Trophoblast cell (in vitro differentiated cells and primary cell): ENCODE measurements at regions not wholly inside any gene's neighbourhood (a gene's known extent, or its start where the extent isn't known, plus 50 kb on each side); places are given as distances from the start of the nearest gene placed in this dataset.
"Not testable (repeated sequence)": the region's sequence is repeated elsewhere in the genome, so short reads cannot be mapped to it uniquely, and the experiment has no call there.

Source experiments
- DNase-seq, 2 donors: peaks; one replicate each; pipeline ENCODE4 v3.0.0-alpha.2; 2016
- H2AFZ ChIP-seq: 2 replicates; pipeline ENCODE4 v1.6.1; 2013; ENCODE audit warnings: low read length, moderate library complexity, mild to moderate bottlenecking; ENCODE audit not compliant: insufficient read depth, poor library complexity
- H2AK5ac ChIP-seq: 2 replicates; pipeline ENCODE4 v1.6.1; 2013; ENCODE audit warnings: mild to moderate bottlenecking, low read length
- H2BK120ac ChIP-seq: 2 replicates; pipeline ENCODE4 v1.6.1; 2013; ENCODE audit warnings: low read length, mild to moderate bottlenecking, moderate library complexity; ENCODE audit not compliant: insufficient read depth, poor library complexity
- H2BK12ac ChIP-seq: 2 replicates; pipeline ENCODE4 v1.6.1; 2013; ENCODE audit warnings: mild to moderate bottlenecking, low read length, moderate library complexity
- H2BK5ac ChIP-seq: 2 replicates; pipeline ENCODE4 v1.6.1; 2013; ENCODE audit warnings: low read length, low read depth, moderate library complexity, mild to moderate bottlenecking; ENCODE audit not compliant: poor library complexity
- H3K14ac ChIP-seq: 2 replicates; pipeline ENCODE4 v1.6.1; 2013; ENCODE audit warnings: mild to moderate bottlenecking, low read length
- H3K18ac ChIP-seq: 2 replicates; pipeline ENCODE4 v1.6.1; 2013; ENCODE audit warnings: mild to moderate bottlenecking, low read length
- H3K23ac ChIP-seq: 2 replicates; pipeline ENCODE4 v1.6.1; 2013; ENCODE audit warnings: low read length
- H3K27ac ChIP-seq: 2 replicates; pipeline ENCODE4 v1.5.1; 2013; ENCODE audit warnings: low read depth, mild to moderate bottlenecking, inconsistent platforms, low read length, moderate library complexity
- H3K27me3 ChIP-seq: 2 replicates; pipeline ENCODE4 v1.6.1; 2013; ENCODE audit warnings: inconsistent platforms, mild to moderate bottlenecking, low read length, moderate library complexity; ENCODE audit not compliant: insufficient read depth
- H3K36me3 ChIP-seq, 2 experiments: 1 replicate in 1 of 2; 2 replicates in 1 of 2; pipeline ENCODE4 v1.6.1; 2013; ENCODE audit warnings: low read length in 2 of 2, mild to moderate bottlenecking in 2 of 2, moderate library complexity in 1 of 2; ENCODE audit not compliant: insufficient read depth in 2 of 2, control insufficient read depth in 1 of 2
- H3K4ac ChIP-seq: 2 replicates; pipeline ENCODE4 v1.6.1; 2013; ENCODE audit warnings: low read depth, mild to moderate bottlenecking, low read length, moderate library complexity
- H3K4me1 ChIP-seq, 2 experiments: 1 replicate in 1 of 2; 2 replicates in 1 of 2; pipeline ENCODE4 v1.6.1; 2013; ENCODE audit warnings: low read length in 2 of 2, mild to moderate bottlenecking in 2 of 2, moderate library complexity in 1 of 2; ENCODE audit not compliant: insufficient read depth in 2 of 2, control insufficient read depth in 1 of 2
- H3K4me2 ChIP-seq: 2 replicates; pipeline ENCODE4 v1.6.1; 2013; ENCODE audit warnings: inconsistent platforms, mild to moderate bottlenecking, low read length, moderate library complexity
- H3K4me3 ChIP-seq: 2 replicates; pipeline ENCODE4 v1.5.1; 2013; ENCODE audit warnings: mild to moderate bottlenecking, low read depth, low read length, inconsistent platforms
- H3K79me1 ChIP-seq: one replicate; pipeline ENCODE4 v1.6.1; 2013; ENCODE audit warnings: low read length
- H3K79me2 ChIP-seq: 2 replicates; pipeline ENCODE4 v1.6.1; 2013; ENCODE audit warnings: low read length, mild to moderate bottlenecking; ENCODE audit not compliant: control insufficient read depth, insufficient read depth, poor library complexity
- H3K9ac ChIP-seq: 2 replicates; pipeline ENCODE4 v1.6.1; 2013; ENCODE audit warnings: mild to moderate bottlenecking, low read length
- H3K9me3 ChIP-seq: 2 replicates; pipeline ENCODE4 v1.6.1; 2013; ENCODE audit warnings: low read depth, mild to moderate bottlenecking, control low read depth, inconsistent platforms, low read length; ENCODE audit not compliant: insufficient read depth
- H4K12ac ChIP-seq: 2 replicates; pipeline ENCODE4 v1.6.1; 2013; ENCODE audit warnings: low read depth, mild to moderate bottlenecking, low read length, moderate library complexity
- H4K8ac ChIP-seq: 2 replicates; pipeline ENCODE4 v1.6.1; 2013; ENCODE audit warnings: low read depth, mild to moderate bottlenecking, low read length, moderate library complexity
- H4K91ac ChIP-seq: one replicate; pipeline ENCODE4 v1.6.1; 2013; ENCODE audit warnings: low read depth, mild to moderate bottlenecking, low read length, moderate library complexity
- WGBS: extraction: QIAGEN DNeasy Blood & Tissue Kit; methylation state at CpG from one replicate; pipeline ENCODE4 v1.1.7; 2013; ENCODE audit warnings: missing lambda C conversion rate; ENCODE audit not compliant: insufficient read length, insufficient coverage; ENCODE audit errors: extremely low coverage; 5-methylcytosine and 5-hydroxymethylcytosine counted together

- no CpG with 5 or more reads among the region's 2 CpGs for WGBS
- H3K27me3 ChIP-seq, H4K91ac ChIP-seq, H2AFZ ChIP-seq, H3K27ac ChIP-seq, H3K14ac ChIP-seq, H2AK5ac ChIP-seq, H3K9ac ChIP-seq, H3K4ac ChIP-seq, H2BK12ac ChIP-seq, H3K79me1 ChIP-seq, H3K4me2 ChIP-seq, H4K12ac ChIP-seq, H3K4me1 ChIP-seq, H3K18ac ChIP-seq, H3K23ac ChIP-seq, H2BK5ac ChIP-seq, H3K36me3 ChIP-seq, H3K4me3 ChIP-seq, H2BK120ac ChIP-seq, H3K79me2 ChIP-seq, H4K8ac ChIP-seq, H3K9me3 ChIP-seq: not testable (repeated sequence)
- DNase-seq, result peak in 1 of 2 donors; percentile 36
Measured at GRCh38 chr2:90087792-90088191, 1396.3 kb downstream of the RPIA start.

GRCh38 chr2:90093571-90094270, 1402.2 kb downstream of the RPIA start:
- not testable (repeated sequence) for H3K9me3 ChIP-seq, H3K18ac ChIP-seq, H3K14ac ChIP-seq, H3K79me1 ChIP-seq, H4K91ac ChIP-seq, H3K36me3 ChIP-seq, H2BK120ac ChIP-seq, H3K4me2 ChIP-seq, H3K27me3 ChIP-seq, H2AFZ ChIP-seq, H3K79me2 ChIP-seq, DNase-seq, H3K23ac ChIP-seq, H3K4me1 ChIP-seq, H2BK12ac ChIP-seq, H3K27ac ChIP-seq, H4K12ac ChIP-seq, H2BK5ac ChIP-seq, H4K8ac ChIP-seq, H3K4me3 ChIP-seq, H3K4ac ChIP-seq, H2AK5ac ChIP-seq, H3K9ac ChIP-seq
- WGBS, result no CpG with 5 or more reads among the region's 4 CpGs

- H2BK120ac ChIP-seq, H3K36me3 ChIP-seq, H3K4me2 ChIP-seq, H3K9ac ChIP-seq, H2BK5ac ChIP-seq, H3K4ac ChIP-seq, H3K18ac ChIP-seq, H2AFZ ChIP-seq, H3K14ac ChIP-seq, H2AK5ac ChIP-seq, H3K4me3 ChIP-seq, H3K23ac ChIP-seq, H4K91ac ChIP-seq, H3K79me2 ChIP-seq, H3K4me1 ChIP-seq, H4K8ac ChIP-seq, H3K9me3 ChIP-seq, H4K12ac ChIP-seq, H3K79me1 ChIP-seq, H3K27me3 ChIP-seq, DNase-seq, H3K27ac ChIP-seq, H2BK12ac ChIP-seq: not testable (repeated sequence)
- WGBS, result no CpG with 5 or more reads among the region's 4 CpGs
Measured at GRCh38 chr2:90097617-90098016, 1406.1 kb downstream of the RPIA start.

- not testable (repeated sequence) for H3K4me1 ChIP-seq, H2AFZ ChIP-seq, H2BK120ac ChIP-seq, H4K12ac ChIP-seq, H3K4me2 ChIP-seq, H3K79me2 ChIP-seq, H3K9ac ChIP-seq, H2BK5ac ChIP-seq, H3K14ac ChIP-seq, H3K27ac ChIP-seq, H3K4ac ChIP-seq, H3K18ac ChIP-seq, H3K4me3 ChIP-seq, H3K9me3 ChIP-seq, H3K36me3 ChIP-seq, H4K91ac ChIP-seq, H2AK5ac ChIP-seq, H3K79me1 ChIP-seq, H4K8ac ChIP-seq, H3K27me3 ChIP-seq, H2BK12ac ChIP-seq, H3K23ac ChIP-seq
- DNase-seq, result peak; percentile 0 to 22
- no CpG with 5 or more reads among the region's 4 CpGs for WGBS
Measured at GRCh38 chr2:90105142-90105541, 1413.7 kb downstream of the RPIA start.
